SK-N-SH (cell line): ENCODE measurements at regions not wholly inside any gene's neighbourhood (a gene's known extent, or its start where the extent isn't known, plus 50 kb on each side); places are given as distances from the start of the nearest gene placed in this dataset.

ENCODE experiments used
- CHD2 ChIP-seq: fragments of 150-350 bp; IDR thresholded peaks from 2 replicates; pipeline ENCODE4 v1.6.1; 2018; ENCODE audit warnings: low read length; ENCODE audit not compliant: partially characterized antibody
- CTCF ChIP-seq: fragments of 200-600 bp; sonication (generic); IDR thresholded peaks from 2 replicates; pipeline ENCODE4 v1.6.1; 2017; ENCODE audit warnings: antibody characterized with exemption, mild to moderate bottlenecking, moderate library complexity
- GABPA ChIP-seq: IDR thresholded peaks from 2 replicates; pipeline ENCODE4 v1.4.0; 2012; ENCODE audit warnings: low read depth, mild to moderate bottlenecking
- GATA2 ChIP-seq: sonication (generic); formaldehyde crosslinking; IDR thresholded peaks from 2 replicates; pipeline ENCODE4 v1.5.0; 2020; ENCODE audit warnings: mild to moderate bottlenecking, missing genetic modification reagents
- MXI1 ChIP-seq: IDR thresholded peaks from 2 replicates; pipeline ENCODE4 v1.6.1; 2012; ENCODE audit warnings: mild to moderate bottlenecking, low read depth, low read length, improper control_type of control experiment
- PBX3 ChIP-seq: IDR thresholded peaks from 2 replicates; pipeline ENCODE4; 2012
- POLR2AphosphoS5 ChIP-seq: IDR thresholded peaks from 2 replicates; pipeline ENCODE4 v1.6.1; 2012; ENCODE audit warnings: low read depth, low read length
- RAD21 ChIP-seq: IDR thresholded peaks from 2 replicates; pipeline ENCODE4 v1.6.1; 2012; ENCODE audit warnings: mild to moderate bottlenecking, low read length
- REST ChIP-seq: IDR thresholded peaks from 2 replicates; pipeline ENCODE4 v1.6.1; 2012; ENCODE audit warnings: mild to moderate bottlenecking, low read depth, low read length, moderate library complexity
- TCF12 ChIP-seq: IDR thresholded peaks from 2 replicates; pipeline ENCODE4 v1.4.0; 2012

DNA sequence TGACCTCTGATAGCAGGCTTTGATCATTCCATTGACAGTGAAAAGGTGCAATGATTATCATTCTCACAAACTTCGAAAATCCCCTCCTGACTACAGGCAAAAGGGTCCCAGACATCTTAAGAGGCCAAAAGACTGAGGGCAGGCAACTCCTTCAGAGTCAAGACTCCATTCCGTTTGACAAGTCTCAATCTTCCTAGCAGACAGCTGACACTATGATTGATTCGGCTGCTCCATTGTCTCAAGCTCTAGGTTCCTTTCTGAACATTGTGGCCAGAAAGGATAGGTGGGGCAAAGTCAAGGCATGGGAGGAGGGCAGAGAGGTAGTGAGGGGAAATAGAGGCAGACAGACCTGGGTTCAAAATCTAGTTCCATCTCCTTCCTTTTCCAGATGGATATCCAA lies 53.7 kb upstream of the MAN1A2 start:
- TF ChIP-seq POLR2AphosphoS5 = no peak
- no peak for TF ChIP-seq CTCF
- TF ChIP-seq GATA2 (CRISPR knock-in tag) = no peak
- TF ChIP-seq GABPA = no peak
- no peak for TF ChIP-seq PBX3
- no peak for TF ChIP-seq REST
- TF ChIP-seq TCF12 = no peak
- TF ChIP-seq MXI1 = no peak
- TF ChIP-seq RAD21 = no peak
- TF ChIP-seq CHD2 = no peak
